H9 (cell line): ENCODE measurements at regions not wholly inside any gene's neighbourhood (a gene's known extent, or its start where the extent isn't known, plus 50 kb on each side); places are given as distances from the start of the nearest gene placed in this dataset.

Experiments used
- DNase-seq: peaks from one replicate; pipeline ENCODE4 v3.0.0-alpha.2; 2017
- H2AFZ ChIP-seq: one replicate; pipeline ENCODE4 v1.6.1; 2013; ENCODE audit warnings: mild to moderate bottlenecking, low read length, control low read depth, moderate library complexity
- H2AK5ac ChIP-seq: 2 replicates; pipeline ENCODE4 v1.6.1; 2013; ENCODE audit warnings: low read length, control low read depth, mixed read lengths; ENCODE audit not compliant: insufficient read length
- H2BK120ac ChIP-seq: one replicate; pipeline ENCODE4 v1.6.1; 2013; ENCODE audit warnings: low read depth, mild to moderate bottlenecking, low read length, control low read depth, inconsistent platforms; ENCODE audit not compliant: poor library complexity, severe bottlenecking
- H2BK12ac ChIP-seq: 2 replicates; pipeline ENCODE4 v1.6.1; 2013; ENCODE audit warnings: low read length, control low read depth, mixed read lengths, low read depth; ENCODE audit not compliant: insufficient read length
- H2BK15ac ChIP-seq: 2 replicates; pipeline ENCODE4 v1.6.1; 2013; ENCODE audit warnings: low read depth, low read length, control low read depth
- H2BK20ac ChIP-seq: one replicate; pipeline ENCODE4 v1.6.1; 2013; ENCODE audit warnings: low read depth, mild to moderate bottlenecking, low read length, control low read depth, inconsistent platforms; ENCODE audit not compliant: poor library complexity, severe bottlenecking
- H2BK5ac ChIP-seq: 2 replicates; pipeline ENCODE4 v1.6.1; 2013; ENCODE audit warnings: low read length, control low read depth, mixed read lengths; ENCODE audit not compliant: insufficient read length
- H3K14ac ChIP-seq: 2 replicates; pipeline ENCODE4 v1.6.1; 2013; ENCODE audit warnings: low read length, control low read depth; ENCODE audit not compliant: insufficient read depth
- H3K18ac ChIP-seq: 2 replicates; pipeline ENCODE4 v1.6.1; 2013; ENCODE audit warnings: low read depth, mild to moderate bottlenecking, mixed read lengths, low read length, control low read depth; ENCODE audit not compliant: insufficient read length
- H3K23ac ChIP-seq: 2 replicates; pipeline ENCODE4 v1.6.1; 2013; ENCODE audit warnings: low read length, control low read depth, mixed read lengths, low read depth; ENCODE audit not compliant: insufficient read length
- H3K23me2 ChIP-seq: 2 replicates; pipeline ENCODE4 v1.6.1; 2013; ENCODE audit warnings: low read depth, mild to moderate bottlenecking, mixed read lengths, low read length, control low read depth; ENCODE audit not compliant: insufficient read length, poor library complexity, severe bottlenecking
- H3K27ac ChIP-seq: 2 replicates; pipeline ENCODE4 v1.5.1; 2013; ENCODE audit warnings: low read length, control low read depth, mixed read lengths, low read depth; ENCODE audit not compliant: insufficient read length
- H3K27me3 ChIP-seq: 2 replicates; pipeline ENCODE4 v1.6.1; 2013; ENCODE audit warnings: low read length, control low read depth, inconsistent platforms; ENCODE audit not compliant: insufficient read depth
- H3K4ac ChIP-seq: 2 replicates; pipeline ENCODE4 v1.6.1; 2013; ENCODE audit warnings: low read depth, mild to moderate bottlenecking, control low read depth, inconsistent platforms, low read length, moderate library complexity
- H3K4me1 ChIP-seq: 2 replicates; pipeline ENCODE4 v1.6.1; 2013; ENCODE audit warnings: low read length, control low read depth, inconsistent platforms; ENCODE audit not compliant: insufficient read depth
- H3K4me2 ChIP-seq: 2 replicates; pipeline ENCODE4 v1.6.1; 2013; ENCODE audit warnings: low read length, control low read depth, mixed read lengths; ENCODE audit not compliant: insufficient read length, insufficient read depth
- H3K56ac ChIP-seq: 2 replicates; pipeline ENCODE4 v1.6.1; 2013; ENCODE audit warnings: low read depth, mild to moderate bottlenecking, mixed read lengths, low read length, control low read depth; ENCODE audit not compliant: insufficient read length
- H3K79me1 ChIP-seq: 2 replicates; pipeline ENCODE4 v1.6.1; 2013; ENCODE audit warnings: low read depth, mild to moderate bottlenecking, moderate library complexity, low read length, control low read depth, inconsistent platforms; ENCODE audit not compliant: insufficient read depth, poor library complexity, severe bottlenecking
- H3K79me2 ChIP-seq: 2 replicates; pipeline ENCODE4 v1.6.1; 2013; ENCODE audit warnings: low read length, control low read depth, inconsistent platforms; ENCODE audit not compliant: insufficient read depth
- H3K9ac ChIP-seq: 2 replicates; pipeline ENCODE4 v1.6.1; 2013; ENCODE audit warnings: low read length, control low read depth, mixed read lengths; ENCODE audit not compliant: insufficient read length; ENCODE audit errors: extremely low read depth
- H3K9me3 ChIP-seq: one replicate; pipeline ENCODE4 v1.6.1; 2013; ENCODE audit warnings: low read depth, low read length, inconsistent platforms; ENCODE audit not compliant: control insufficient read depth
- H3T11ph ChIP-seq: one replicate; pipeline ENCODE4 v1.6.1; 2013; ENCODE audit warnings: mild to moderate bottlenecking, low read length, control low read depth, inconsistent platforms
- H4K20me1 ChIP-seq: one replicate; pipeline ENCODE4 v1.6.1; 2013; ENCODE audit not compliant: control insufficient read depth, insufficient read length, insufficient read depth
- H4K5ac ChIP-seq: 2 replicates; pipeline ENCODE4 v1.6.1; 2013; ENCODE audit warnings: low read depth, mild to moderate bottlenecking, mixed read lengths, low read length, control low read depth; ENCODE audit not compliant: insufficient read length
- H4K8ac ChIP-seq: replicated peaks from 2 replicates; pipeline ENCODE4 v1.6.1; 2013; ENCODE audit warnings: low read length, control low read depth, mixed read lengths, low read depth; ENCODE audit not compliant: insufficient read length
- H4K91ac ChIP-seq: 2 replicates; pipeline ENCODE4 v1.6.1; 2013; ENCODE audit warnings: low read depth, mild to moderate bottlenecking, moderate library complexity, mixed read lengths, low read length, control low read depth; ENCODE audit not compliant: insufficient read length
- H3K27ac Mint-ChIP-seq, 3 experiments: 2 replicates in 2 of 3; 3 replicates in 1 of 3; pipeline ENCODE4 v1.8.0; 2020 to 2021; ENCODE audit warnings: mixed read lengths in 3 of 3, mild to moderate bottlenecking in 1 of 3, moderate library complexity in 1 of 3
- H3K27me3 Mint-ChIP-seq: 2 replicates; pipeline ENCODE4 v1.8.0; 2021; ENCODE audit warnings: low read depth, mild to moderate bottlenecking, moderate library complexity, mixed read lengths
- H3K36me3 Mint-ChIP-seq, 3 experiments: 2 replicates in 2 of 3; 3 replicates in 1 of 3; pipeline ENCODE4 v1.8.0; 2020 to 2021; ENCODE audit warnings: low read depth in 3 of 3, mixed read lengths in 3 of 3; ENCODE audit not compliant: insufficient read depth in 1 of 3
- H3K4me1 Mint-ChIP-seq, 2 experiments: 2 replicates each; pipeline ENCODE4 v1.8.0; 2020; ENCODE audit warnings: mixed read lengths in 2 of 2
- H3K4me3 Mint-ChIP-seq, 2 experiments: 2 replicates in 1 of 2; 3 replicates in 1 of 2; pipeline ENCODE4 v1.8.0; 2020 to 2021; ENCODE audit warnings: mild to moderate bottlenecking in 2 of 2, mixed read lengths in 2 of 2, moderate library complexity in 1 of 2
- H3K9me3 Mint-ChIP-seq, 2 experiments: 2 replicates in 1 of 2; 3 replicates in 1 of 2; pipeline ENCODE4 v1.8.0; 2020; ENCODE audit warnings: mild to moderate bottlenecking in 2 of 2, mixed read lengths in 2 of 2, moderate library complexity in 1 of 2
- WGBS: extraction: QIAGEN DNeasy Blood & Tissue Kit; methylation state at CpG from one replicate; pipeline ENCODE4 v1.1.7; 2013; ENCODE audit warnings: missing lambda C conversion rate, low lambda C conversion rate, mixed read lengths; ENCODE audit not compliant: insufficient read length; ENCODE audit errors: extremely low coverage; 5-methylcytosine and 5-hydroxymethylcytosine counted together
- TF ChIP-seq, protein P1 (sequence below): fragments of 200-600 bp; sonication (generic); conservative IDR thresholded peaks from 3 replicates; pipeline ENCODE4 v1.8.0; 2021; ENCODE audit warnings: antibody characterized with exemption, mild to moderate bottlenecking

DNA sequence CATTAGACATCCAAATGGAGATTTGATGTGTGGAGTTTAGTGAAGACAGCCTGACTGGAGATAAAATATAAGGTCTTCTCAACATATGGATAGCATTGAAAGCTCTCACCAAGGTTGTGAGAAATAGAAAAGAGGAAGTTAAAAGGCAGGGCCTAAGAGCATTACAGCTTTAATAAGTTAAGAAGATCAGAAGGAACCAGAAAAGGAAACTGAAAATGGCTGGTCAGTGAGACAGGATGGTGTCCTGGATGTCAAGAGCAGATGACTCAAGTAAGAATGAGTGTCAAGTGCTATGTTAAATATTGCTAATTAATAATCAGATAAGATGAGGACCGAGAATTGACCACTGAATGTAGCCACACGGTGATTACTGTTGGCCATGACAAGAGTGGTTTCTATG is 642.9 kb downstream of the STPG2 start:
- H2BK15ac ChIP-seq, result no peak overlapping the region
- H2BK120ac ChIP-seq, result no peak overlapping the region
- H3K23me2 ChIP-seq, result no peaks in the 10 kb centered on the region
- H2AK5ac ChIP-seq, result no peak overlapping the region
- H3K79me2 ChIP-seq, result no peaks in the 10 kb centered on the region
- H3K9me3 ChIP-seq, result no peaks in the 10 kb centered on the region
- DNase-seq, result no peak
- no peak overlapping the region for H3K27ac Mint-ChIP-seq
- no peaks in the 10 kb centered on the region for H3K9me3 Mint-ChIP-seq
- no peak overlapping the region for H3K14ac ChIP-seq
- H2AFZ ChIP-seq, result no peak overlapping the region
- H4K5ac ChIP-seq, result no peak overlapping the region
- no CpG with 5 or more reads among the region's 2 CpGs for WGBS
- H3T11ph ChIP-seq, result no peak overlapping the region
- H2BK5ac ChIP-seq, result no peak overlapping the region
- H3K79me1 ChIP-seq, result no peaks in the 10 kb centered on the region
- no peaks in the 10 kb centered on the region for H3K27me3 Mint-ChIP-seq
- TF ChIP-seq, protein P1, sequence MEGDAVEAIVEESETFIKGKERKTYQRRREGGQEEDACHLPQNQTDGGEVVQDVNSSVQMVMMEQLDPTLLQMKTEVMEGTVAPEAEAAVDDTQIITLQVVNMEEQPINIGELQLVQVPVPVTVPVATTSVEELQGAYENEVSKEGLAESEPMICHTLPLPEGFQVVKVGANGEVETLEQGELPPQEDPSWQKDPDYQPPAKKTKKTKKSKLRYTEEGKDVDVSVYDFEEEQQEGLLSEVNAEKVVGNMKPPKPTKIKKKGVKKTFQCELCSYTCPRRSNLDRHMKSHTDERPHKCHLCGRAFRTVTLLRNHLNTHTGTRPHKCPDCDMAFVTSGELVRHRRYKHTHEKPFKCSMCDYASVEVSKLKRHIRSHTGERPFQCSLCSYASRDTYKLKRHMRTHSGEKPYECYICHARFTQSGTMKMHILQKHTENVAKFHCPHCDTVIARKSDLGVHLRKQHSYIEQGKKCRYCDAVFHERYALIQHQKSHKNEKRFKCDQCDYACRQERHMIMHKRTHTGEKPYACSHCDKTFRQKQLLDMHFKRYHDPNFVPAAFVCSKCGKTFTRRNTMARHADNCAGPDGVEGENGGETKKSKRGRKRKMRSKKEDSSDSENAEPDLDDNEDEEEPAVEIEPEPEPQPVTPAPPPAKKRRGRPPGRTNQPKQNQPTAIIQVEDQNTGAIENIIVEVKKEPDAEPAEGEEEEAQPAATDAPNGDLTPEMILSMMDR, result no peak
- peaks cover 1% of the 10 kb centered on the region; the same call in 1 of the 2 replicates for H3K4me1 ChIP-seq
- no peak overlapping the region for H3K56ac ChIP-seq
- H4K91ac ChIP-seq, result no peak overlapping the region
- no peaks in the 10 kb centered on the region for H3K27me3 ChIP-seq
- no peak overlapping the region for H3K4me3 Mint-ChIP-seq
- no peak overlapping the region for H4K8ac ChIP-seq
- H3K27ac ChIP-seq, result no peak overlapping the region
- no peaks in the 10 kb centered on the region for H3K36me3 Mint-ChIP-seq
- H2BK12ac ChIP-seq, result no peak overlapping the region
- H3K4me1 Mint-ChIP-seq, result peaks cover 29 to 32% of the 10 kb centered on the region in 2 experiments
- no peak overlapping the region for H3K18ac ChIP-seq
- no peak overlapping the region for H3K4ac ChIP-seq
- no peak overlapping the region for H3K23ac ChIP-seq
- no peaks in the 10 kb centered on the region for H4K20me1 ChIP-seq
- H3K9ac ChIP-seq, result no peak overlapping the region
- H3K4me2 ChIP-seq, result no peak overlapping the region
- H2BK20ac ChIP-seq, result no peak overlapping the region
